HG03469 (cell line): ENCODE measurements at regions not wholly inside any gene's neighbourhood (a gene's known extent, or its start where the extent isn't known, plus 50 kb on each side); places are given as distances from the start of the nearest gene placed in this dataset.

Experiments
- ATAC-seq: cut with Tn5 transposase; IDR thresholded peaks from one replicate; pipeline ENCODE4 v1.9.1; 2021; ENCODE audit warnings: mild to moderate bottlenecking, moderate library complexity, moderate number of reproducible peaks; ENCODE audit not compliant: unreplicated experiment

DNA sequence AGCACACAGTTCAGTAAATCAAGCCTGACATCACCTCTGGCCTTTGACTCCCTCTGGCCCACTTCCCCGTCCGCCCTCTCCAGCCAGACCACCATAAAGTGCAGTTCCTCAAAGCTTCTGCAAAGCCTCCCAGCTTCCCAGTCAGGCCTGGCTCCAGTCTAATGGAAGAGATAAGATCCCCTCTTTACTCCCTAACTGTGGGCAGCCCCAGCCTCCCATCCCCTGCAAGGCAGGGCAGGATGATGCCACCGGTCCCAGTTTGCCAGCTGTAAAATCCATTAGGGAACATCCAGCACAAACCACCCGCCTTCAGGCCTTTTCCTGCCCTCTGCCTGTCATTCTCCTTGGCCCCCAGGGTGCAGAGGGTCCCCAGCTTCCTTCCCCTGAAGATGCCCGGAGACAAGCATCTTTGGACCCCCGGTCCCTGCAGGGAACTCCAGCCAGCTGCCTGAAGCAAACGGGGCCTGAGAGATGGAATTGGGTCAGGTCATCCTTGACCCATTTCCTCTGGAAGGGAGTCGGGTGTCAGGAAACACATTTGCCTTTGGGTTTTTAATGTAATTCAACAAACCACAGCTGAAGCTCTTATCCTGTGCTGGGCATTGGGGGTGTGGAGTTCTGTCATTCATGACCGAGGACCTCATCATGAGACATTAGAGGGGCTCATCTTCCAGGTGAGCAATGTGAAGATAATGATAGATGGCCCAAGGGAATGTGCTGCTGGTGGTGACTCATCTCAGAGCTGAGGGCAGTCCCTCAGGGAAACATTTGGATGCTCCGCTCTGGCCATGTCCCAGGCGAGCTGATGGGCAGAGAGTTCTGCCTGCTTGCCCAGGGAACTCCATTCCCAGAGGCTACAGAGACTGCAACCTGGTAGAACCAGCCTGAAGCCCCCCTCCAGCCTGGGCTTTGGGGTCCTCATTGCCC lies 93.8 kb upstream of the CLMN start:
- no peak for ATAC-seq

- ATAC-seq = no peak
These were observed 91.1 kb upstream of the CLMN start for GRCh38 chr14:95410838-95411237.

DNA sequence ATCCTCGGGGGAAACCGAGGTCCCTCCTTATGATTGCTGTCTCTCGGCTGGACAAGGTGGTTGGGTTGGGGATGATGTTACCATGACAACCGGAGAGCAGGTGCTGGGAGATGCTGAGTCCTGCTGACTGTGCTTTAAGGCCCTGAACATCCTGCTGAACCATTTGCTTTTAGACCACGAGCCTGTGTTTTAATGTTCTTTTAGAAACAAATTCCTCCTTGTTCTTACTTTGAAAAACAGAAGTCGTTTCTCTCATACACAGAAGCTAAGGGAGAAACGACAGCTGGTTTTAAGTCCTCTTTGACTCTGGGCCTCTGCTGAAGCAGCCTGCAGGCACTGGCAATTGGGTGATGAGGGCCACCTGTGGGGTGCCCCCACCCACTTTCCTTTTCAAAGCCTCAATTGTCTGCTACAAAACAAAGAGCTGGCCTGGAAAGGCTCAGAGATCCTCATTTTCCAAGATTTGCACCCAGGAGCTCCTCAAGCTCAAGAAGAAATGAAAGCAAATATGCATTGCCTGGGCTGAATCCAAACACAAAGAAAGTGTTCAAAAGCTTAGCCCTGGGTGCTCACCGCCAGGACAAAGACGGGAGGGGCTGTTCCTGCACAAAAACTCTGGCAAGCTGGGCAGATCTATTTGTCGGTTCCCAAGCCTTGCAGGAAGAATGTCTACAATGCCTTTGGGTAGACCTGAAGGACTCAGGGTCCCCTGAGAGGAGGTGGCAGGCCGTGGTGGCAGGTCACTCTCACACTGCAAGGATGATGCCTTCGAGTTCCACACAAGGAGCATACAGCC lies 90.0 kb upstream of the CLMN start:
- no peak for ATAC-seq

DNA sequence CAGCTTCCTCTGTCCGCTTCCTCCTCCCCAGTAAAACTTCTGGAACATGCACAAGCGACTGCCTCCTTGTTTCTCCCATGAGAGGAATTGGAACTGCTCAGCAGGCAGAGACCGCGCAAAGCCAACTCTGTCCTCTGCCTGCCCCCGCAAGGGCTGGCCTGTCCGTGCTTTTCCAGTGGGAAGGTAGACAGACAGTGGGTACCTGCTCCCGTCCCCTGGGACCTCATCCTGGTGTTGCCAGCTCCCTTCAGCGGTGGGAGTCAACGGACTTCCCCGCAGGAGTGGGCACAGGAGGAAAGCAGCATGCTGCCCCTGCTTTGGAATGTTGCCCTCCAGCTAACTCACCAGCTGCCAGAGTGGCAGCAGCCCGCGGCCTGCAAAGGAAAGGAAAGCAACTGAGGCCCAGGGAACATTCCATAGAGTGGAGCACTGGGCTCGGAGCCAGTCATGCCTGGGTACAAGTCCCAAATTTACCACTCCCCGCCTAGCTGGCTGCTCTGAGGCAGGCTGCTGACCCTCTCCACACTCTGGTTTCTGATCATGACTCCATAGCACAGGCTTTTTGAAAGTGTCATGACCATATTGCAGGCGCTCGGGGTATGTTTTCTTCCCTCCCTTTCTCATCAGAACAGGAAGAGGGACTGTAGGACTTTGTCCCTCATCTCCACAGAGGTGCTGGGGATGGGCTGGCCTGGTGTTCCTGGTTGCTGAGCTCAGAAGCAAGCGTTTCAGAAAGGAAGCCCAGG lies 89.2 kb upstream of the CLMN start:
- ATAC-seq = no peak

DNA sequence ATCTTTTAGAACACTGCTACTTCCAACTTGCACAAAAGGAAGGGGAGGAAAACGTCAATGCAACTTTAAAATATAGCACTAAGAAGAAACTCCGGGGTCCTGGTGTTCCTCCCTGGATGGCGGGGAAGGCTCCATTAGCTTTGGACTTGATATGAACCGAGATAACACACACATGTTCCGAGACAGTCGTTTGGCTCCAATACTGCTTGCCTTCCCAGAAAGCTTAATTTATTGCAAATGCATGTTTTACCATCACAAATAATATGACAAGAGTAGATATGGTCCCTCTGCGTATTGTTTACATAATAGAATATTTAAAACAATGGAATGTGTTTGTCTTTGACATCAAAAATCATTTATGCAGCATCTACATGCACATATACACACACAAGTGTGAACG lies 87.6 kb upstream of the CLMN start:
- ATAC-seq = no peak

GRCh38 chr14:95406756-95407277 lies 87.1 kb upstream of the CLMN start:
- no peak for ATAC-seq

DNA sequence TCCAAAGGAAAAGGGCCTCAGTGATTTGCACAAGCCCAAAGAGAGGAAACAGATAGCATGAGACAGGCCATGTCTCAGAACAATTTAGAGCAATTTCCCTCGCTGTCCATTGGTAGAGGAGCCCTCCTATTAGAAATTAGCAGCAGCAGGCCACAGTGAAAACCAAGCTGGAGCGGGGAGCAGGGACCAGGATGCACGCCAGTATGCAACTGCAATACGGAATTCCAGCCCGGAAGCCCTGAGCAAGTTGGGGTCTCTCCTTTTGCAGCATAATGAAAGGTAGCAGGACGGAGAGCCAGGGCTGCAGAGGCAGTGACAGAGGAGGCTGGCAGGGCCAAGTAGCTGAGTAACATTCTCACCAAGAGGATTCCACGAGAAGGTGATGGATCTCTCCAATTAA lies 84.9 kb upstream of the CLMN start:
- ATAC-seq = no peak

DNA sequence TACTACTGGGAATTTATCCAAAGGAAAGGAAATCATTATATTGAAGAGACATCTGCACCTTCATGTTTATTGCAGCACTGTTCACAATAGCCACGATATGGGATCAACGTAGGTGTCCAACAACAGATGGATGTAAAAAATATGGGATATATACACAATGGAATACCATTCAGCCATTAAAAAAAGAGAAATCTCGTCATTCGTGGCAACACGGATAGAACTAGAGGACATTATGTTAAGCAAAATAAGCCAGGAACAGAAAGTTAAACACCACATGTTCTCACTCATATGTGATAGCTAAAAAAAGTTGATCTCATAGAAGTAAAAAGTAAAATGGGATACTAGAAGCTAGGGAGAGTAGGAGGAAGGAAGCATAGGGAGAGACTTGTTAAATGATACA lies 82.9 kb upstream of the CLMN start:
- no peak for ATAC-seq

GRCh38 chr14:95402176-95402575 lies 82.5 kb upstream of the CLMN start:
- no peak for ATAC-seq

DNA sequence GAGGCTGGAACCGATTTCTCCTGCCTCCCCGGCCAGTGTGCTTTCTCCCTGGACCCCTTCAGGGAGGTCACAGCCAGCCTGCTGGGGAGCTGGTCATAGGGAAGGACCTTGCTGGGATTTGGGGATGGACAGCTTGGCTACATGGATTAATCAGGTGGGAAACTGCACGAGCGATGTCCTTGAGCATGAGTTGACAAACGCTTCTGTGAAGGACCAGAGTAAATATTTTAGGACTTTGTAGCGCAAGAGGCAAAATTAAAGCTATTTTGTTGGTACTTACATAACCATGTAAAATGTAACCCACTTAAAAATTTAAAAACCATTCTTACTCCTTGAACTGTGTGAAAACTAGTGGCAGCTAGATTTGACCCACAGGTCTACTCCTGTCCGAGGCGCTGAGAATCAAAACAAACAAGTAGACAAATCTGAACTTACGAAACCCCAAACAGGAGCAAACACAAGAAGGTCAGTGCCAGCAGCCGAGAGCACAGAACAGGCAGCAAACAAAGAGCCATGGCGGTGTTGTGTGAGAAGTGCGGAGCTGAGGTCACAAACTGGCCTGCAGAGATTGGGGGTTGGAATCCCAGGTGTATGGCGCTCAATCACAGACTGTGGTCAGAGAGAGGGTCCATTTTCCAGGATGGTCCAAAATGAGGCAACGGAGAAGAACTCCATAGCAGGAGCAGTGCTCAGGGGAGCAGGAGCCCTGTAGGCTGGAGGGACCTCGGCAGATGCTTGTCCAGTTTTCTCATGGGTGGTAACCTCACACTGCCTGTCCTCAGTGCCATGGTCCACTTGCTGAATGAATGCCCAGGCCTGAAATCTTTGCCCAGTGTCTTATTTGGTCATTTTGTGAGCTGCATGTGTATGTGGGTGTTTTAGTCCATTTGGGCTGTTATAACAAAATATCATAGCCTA lies 79.2 kb upstream of the CLMN start:
- no peak for ATAC-seq

DNA sequence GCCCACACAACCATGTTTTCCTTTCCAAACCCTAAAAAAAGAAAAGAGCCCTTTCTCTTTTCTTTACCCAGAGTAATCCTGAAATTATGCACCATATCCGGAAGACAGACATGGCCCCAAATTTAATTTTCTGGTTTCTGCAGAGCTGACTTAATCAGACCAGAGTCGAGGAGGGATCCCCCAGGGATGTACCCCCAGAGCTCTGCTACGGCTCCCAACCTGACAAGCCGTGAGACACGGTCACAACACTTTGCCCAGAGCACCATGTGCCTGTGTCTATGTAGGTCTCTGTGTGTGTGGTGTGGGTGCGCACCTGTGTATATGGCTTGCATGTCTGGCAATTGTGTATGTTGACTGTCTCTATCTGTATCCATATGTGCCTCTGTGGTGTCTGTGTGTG lies 77.6 kb upstream of the CLMN start:
- ATAC-seq = no peak

GRCh38 chr14:95396221-95396620 lies 76.5 kb upstream of the CLMN start:
- no peak for ATAC-seq

DNA sequence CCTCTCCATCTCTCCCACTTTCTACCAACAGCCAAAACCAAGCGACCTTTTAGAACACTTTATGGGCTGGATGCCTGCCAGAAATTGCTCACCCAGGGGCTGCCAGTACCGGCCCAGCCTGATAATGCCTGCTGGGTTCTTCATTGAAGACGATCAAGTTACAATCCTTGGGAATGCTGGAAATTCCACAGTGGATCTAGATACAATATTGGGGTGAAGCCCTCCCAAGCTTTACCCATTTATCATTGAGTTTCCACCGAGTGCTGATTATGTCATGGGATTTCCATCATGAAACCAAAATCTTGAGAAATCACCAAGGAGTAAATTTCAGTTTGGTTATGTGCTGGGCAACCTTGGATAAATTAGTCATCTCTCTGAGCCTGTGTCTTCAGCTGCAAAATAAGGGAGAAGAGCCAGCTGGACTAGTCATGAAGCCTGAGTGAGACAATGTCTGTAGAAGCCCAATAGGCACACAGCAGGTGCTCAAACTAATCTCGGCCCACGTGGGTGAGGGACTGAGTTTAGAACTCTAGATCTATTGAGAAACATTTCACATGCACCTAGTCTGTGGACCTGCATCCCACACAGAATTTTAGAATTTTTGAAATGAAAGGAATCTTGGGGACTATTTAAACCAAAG lies 75.5 kb upstream of the CLMN start:
- ATAC-seq = no peak

- no peak for ATAC-seq
These were observed 74.8 kb upstream of the CLMN start for GRCh38 chr14:95394297-95395097.

- ATAC-seq = no peak
These were observed 73.1 kb upstream of the CLMN start for GRCh38 chr14:95392841-95393240.

GRCh38 chr14:95391331-95391730 lies 71.6 kb upstream of the CLMN start:
- ATAC-seq = no peak

DNA sequence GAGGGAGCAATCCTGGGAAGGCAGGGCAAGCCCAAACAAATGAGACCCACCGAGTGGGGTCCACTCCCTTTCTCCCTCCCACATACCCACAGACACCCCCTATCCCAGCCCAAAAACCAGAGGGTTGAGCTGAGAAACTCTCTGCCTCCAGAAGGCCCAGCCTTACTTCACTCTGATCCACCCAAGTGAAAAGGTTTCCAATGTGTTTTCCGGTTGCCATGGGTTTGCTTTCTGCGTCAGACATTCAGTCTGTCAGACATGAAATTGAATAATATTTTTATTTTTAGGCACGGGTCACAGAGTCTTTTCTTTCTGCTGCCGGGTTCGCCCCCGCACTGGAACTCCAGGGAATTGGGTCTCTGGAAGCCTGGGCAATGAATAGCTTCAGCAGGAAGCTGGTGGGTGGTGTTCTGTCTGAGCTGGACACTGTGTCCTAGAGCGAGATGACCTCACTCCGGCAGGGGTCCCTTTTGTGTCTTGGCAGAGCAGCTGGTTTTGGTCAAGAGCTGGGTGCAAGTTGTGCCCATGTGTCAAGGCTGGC lies 69.8 kb upstream of the CLMN start:
- ATAC-seq = no peak

- no peak for ATAC-seq
These were observed 69.0 kb upstream of the CLMN start for GRCh38 chr14:95388699-95389098.
